ENCODE measurements at regions not wholly inside any gene's neighbourhood (a gene's known extent, or its start where the extent isn't known, plus 50 kb on each side); places are given as distances from the start of the nearest gene placed in this dataset.

GRCh38 chr12:60980558-60980957 is 1279.6 kb upstream of the USP15 start:
- TF ChIP-seq CTCF (IDR thresholded peaks at IDR 0.05; ENCODE audit: poor library complexity) (no peak), EZH2 (IDR thresholded peaks at IDR 0.05; ENCODE audit: borderline replicate concordance) (no peak), EZH2phosphoT487 (IDR thresholded peaks at IDR 0.05; ENCODE audit: low read depth, severe bottlenecking, unreplicated experiment) (no peak)

All from hepatocyte (in vitro differentiated cells).